Stimulated activated CD4-positive, alpha-beta T cell treated with anti-CD3 and anti-CD28 coated beads, Interleukin-4, amount 100 ng/mL, for 4 hours (primary cell): ENCODE measurements at regions not wholly inside any gene's neighbourhood (a gene's known extent, or its start where the extent isn't known, plus 50 kb on each side); places are given as distances from the start of the nearest gene placed in this dataset.
A peak's percentile ranks its signal among the peaks of the same experiment; 100 is the strongest.
"Not testable (repeated sequence)": the region's sequence is repeated elsewhere in the genome, so short reads cannot be mapped to it uniquely, and the experiment has no call there.

Experiments
- DNase-seq, 2 experiments: peaks; one replicate each; pipeline ENCODE4 v3.0.0-alpha.2; 2020

- peak; percentile 21 to 24 for DNase-seq
These were observed 100.1 kb downstream of the EIF4E start for GRCh38 chr4:98828801-98829200.

GRCh38 chr4:98827661-98828060, 101.3 kb downstream of the EIF4E start:
- DNase-seq: no peak

GRCh38 chr4:98822144-98822543, 106.8 kb downstream of the EIF4E start:
- no peak for DNase-seq

DNA sequence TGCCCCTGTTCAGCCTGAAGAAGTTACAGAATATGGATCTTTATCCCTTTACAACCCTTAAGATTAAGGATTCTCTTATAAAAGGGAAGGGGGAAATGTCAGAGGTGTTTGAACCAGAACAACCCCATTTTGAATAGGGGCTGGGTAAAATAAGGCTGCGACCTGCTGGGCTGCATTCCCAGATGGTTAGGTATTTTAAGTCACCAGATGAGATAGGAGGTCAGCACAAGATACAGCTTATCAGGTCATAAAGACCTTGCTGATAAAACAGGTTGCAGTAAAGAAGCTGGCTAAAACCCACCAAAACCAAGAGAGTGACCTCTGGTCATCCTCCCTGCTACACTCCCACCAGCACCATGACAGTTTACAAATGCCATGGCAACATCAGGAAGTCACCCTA, 110.8 kb downstream of the EIF4E start:
- not testable (repeated sequence) for DNase-seq

DNA sequence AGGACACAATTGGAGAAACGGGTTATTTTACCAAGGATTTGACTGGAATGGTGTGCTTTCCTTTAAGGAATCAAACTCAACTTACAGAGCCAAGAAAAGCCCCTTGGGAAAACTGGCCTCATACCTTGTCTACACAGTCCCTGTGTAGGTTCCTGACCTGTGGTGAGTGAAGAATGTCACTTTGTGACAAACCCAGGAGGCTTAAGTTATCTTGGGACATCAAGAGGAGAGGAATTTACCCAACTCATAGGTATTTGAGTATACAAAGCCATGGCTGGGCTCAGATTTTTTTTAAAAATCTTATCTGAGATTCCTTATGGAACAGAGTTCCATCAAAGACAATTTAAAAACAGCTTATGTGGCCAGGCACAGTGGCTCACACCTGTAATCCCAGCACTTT, 112.1 kb downstream of the EIF4E start:
- no peak for DNase-seq

DNA sequence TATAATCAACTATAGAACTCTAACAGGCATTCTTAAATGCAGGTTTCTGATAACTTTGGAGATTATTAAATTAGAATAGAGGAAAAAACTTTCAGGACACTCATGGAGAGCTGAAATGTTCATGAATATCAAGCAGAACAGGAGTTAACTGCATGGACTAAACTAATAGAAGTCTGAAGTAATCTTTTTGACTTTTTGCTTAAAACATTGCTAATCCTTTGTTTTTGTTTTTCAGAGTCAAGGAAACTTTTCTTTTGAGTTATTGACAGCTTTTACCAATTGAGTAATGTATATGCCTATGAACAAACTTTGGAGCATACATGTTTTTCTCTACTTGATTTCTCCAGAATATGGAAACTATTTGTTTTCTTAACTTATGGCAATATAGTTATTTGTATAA, 112.5 kb downstream of the EIF4E start:
- DNase-seq: no peak

- DNase-seq: no peak
These were observed 124.5 kb downstream of the EIF4E start for GRCh38 chr4:98804403-98804802.

DNA sequence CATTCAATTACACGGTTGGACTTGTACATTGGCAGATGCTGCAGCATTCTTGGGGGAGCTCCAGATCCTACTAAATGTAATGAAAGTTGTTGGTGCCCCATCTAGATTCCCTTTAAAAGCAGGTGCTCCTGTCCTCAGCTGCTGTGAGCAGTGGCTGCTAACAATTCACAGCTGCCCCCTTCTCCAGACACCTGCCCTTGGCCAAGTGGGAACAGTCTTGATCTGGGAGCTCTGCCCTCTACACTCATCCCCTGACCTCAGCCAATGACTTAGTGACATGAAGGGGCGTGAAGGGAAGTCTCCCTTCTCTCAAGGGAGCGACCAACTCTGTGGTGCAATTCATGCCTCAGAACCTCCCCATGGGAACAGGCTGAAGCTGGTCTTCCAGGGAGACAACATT, 125.7 kb downstream of the EIF4E start:
- no peak for DNase-seq

- no peak for DNase-seq
These were observed 126.1 kb downstream of the EIF4E start for GRCh38 chr4:98802770-98803198.

- no peak for DNase-seq
These were observed 127.6 kb downstream of the EIF4E start for GRCh38 chr4:98801259-98801725.

- DNase-seq: no peak
These were observed 131.9 kb downstream of the EIF4E start for GRCh38 chr4:98796991-98797390.

DNA sequence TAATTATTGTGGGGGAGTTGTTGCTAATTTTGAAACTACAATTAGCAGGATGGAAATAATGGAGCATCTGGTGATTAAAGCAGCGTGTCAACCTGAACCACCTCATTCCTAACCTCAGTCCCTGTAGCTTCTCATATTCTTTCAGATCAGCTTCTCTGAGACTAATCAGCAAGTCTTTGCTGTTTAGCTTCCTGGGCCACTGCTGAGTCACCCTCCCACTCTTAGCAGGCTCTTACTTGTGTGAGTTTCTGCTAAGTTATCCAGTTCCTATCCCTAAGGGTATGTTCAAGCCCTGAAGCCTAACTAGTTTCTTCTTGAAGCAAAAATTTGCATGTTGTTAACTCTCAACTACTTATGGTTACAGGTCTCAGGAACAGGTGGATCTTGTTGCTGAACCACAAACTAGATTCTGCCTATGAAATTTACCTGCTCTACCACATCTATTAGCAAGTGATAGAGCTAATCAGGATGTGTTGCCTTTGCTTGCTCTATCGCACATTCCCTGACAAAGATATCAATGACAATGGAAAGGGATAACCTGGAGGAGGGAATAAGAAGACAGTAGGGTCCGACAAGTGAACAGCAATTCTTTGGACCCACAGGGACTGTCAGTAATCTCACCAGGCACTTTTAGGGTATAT, 134.2 kb downstream of the EIF4E start:
- peak; percentile 29 to 58 for DNase-seq

DNA sequence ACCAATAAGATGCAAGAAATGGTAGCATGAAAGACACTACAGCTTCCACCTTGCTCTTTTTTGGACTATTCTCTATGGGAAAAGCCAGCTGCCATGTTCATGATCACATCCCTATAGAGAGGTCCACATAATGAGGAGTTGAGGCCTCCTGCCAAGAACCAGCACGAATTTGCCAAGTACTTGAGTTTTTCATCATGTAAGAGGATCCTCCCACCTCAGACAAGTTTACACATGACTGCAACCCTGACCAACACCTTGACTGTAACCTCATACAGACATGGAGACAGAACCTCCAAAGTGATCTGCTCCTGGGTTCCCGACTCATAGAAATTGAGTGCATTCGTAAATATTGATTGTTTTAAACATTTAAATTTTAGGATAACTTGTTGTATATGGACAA, 135.2 kb upstream of the TSPAN5 start:
- DNase-seq: no peak

DNA sequence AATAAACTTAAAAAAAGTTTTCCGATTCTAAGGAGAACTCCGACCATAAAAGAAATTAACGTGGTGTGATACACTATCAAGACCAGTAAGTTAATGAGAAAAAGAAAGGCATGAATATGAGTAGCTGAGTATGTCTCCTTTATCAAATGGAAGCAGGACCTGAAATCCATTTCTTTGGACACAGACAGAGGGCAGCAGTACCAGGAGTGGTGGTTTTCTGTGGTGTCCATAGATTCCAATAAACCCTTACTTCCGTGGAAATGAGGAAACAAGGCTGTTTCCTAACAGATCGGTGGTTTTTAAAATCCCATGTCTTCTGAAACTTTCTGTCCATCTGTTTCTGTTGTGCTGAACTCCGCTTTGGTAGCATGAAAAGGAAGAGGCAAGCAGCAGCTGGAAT, 128.5 kb upstream of the TSPAN5 start:
- DNase-seq: no peak

- no peak for DNase-seq
These were observed 126.7 kb upstream of the TSPAN5 start for GRCh38 chr4:98784947-98785706.

DNA sequence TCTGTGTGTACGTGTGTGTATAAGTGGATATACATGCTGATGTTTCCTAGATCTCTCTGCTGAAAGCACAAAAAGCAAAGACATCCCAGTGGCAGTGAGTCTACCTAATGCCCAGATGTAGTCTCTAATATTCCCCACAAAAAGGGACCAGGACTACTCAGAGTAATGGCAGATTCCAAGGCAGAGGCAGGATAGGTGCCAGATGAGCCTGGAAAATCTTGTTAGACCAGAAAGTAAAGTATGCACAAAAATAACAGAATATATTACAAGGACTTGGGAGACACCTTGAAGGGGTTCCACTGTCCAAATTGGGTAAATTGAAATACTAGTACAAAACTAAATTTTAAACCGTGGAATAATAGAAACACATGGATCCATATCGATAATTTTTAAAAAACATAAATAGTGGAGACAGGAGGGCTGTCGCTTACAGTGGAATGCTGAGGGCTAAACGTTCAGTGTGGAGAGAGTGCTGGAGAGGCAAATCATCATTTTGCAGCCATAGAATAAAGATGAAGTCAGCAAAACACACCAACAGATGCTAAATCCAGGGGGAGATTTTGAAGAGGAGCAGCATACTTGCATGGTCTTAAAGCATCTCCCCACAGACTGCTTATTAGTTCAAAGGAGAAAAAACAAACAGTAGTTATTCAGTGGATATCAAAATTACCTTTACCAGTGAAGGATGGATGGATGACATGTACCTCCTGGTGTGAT, 123.4 kb upstream of the TSPAN5 start:
- no peak for DNase-seq

- no peak for DNase-seq
These were observed 122.5 kb upstream of the TSPAN5 start for GRCh38 chr4:98780926-98781325.

DNA sequence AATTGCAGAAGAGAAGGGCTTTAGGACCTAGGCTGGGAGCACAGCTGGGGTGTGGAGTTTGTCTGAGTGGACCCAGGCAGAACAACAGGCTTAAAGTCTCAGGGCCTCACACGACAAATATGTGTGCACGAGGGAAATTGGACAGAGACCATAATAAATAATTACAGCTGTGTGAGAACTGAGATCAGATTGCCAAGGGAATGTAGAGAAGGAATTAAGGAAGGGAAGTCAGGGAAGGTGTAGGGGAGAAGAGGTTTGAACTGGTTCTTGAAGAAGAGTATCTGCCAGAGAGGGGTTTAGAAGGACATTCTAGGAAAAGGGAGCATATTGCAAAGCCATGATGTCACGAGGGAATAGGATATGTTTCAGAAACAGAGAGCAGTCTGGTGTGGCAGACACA, 120.7 kb upstream of the TSPAN5 start:
- DNase-seq: no peak

- no peak for DNase-seq
These were observed 119.8 kb upstream of the TSPAN5 start for GRCh38 chr4:98778206-98778605.

GRCh38 chr4:98775672-98776071, 117.3 kb upstream of the TSPAN5 start:
- no peak for DNase-seq

- no peak for DNase-seq
These were observed 115.2 kb upstream of the TSPAN5 start for GRCh38 chr4:98773638-98774037.

GRCh38 chr4:98771959-98772632, 113.7 kb upstream of the TSPAN5 start:
- no peak for DNase-seq

- no peak for DNase-seq
These were observed 107.4 kb upstream of the TSPAN5 start for GRCh38 chr4:98765771-98766170.
